ENCODE measurements at regions not wholly inside any gene's neighbourhood (a gene's known extent, or its start where the extent isn't known, plus 50 kb on each side); places are given as distances from the start of the nearest gene placed in this dataset.
A peak's percentile ranks its signal among the peaks of the same experiment; 100 is the strongest.

GRCh38 chr2:60634438-60634837 lies 81.0 kb upstream of the BCL11A start:
- no peak overlapping the region for H3K27ac Mint-ChIP-seq
- ATAC-seq (ENCODE audit: low read depth), result no peak
- H3K36me3 Mint-ChIP-seq, result no peaks in the 10 kb centered on the region

GRCh38 chr2:60641811-60642788 lies 88.6 kb upstream of the BCL11A start:
- H3K4me3 Mint-ChIP-seq, result no peak overlapping the region
- no peak overlapping the region for H3K27ac Mint-ChIP-seq
- H3K4me1 Mint-ChIP-seq, result peaks cover 26% of the 10 kb centered on the region
- H3K9me3 Mint-ChIP-seq, result no peaks in the 10 kb centered on the region
- H3K36me3 Mint-ChIP-seq, result no peaks in the 10 kb centered on the region
- ATAC-seq (ENCODE audit: low read depth) (peak; percentile 73), DNase-seq (ENCODE audit: low spot score in 2 of 2) (peak; percentile 20 to 28)
- peaks cover 5% of the 10 kb centered on the region for H3K27me3 Mint-ChIP-seq

More at GRCh38 chr2:60634438-60634837, 81.0 kb upstream of the BCL11A start:
- DNase-seq (ENCODE audit: low spot score in 2 of 2), result no peak
- no peaks in the 10 kb centered on the region for H3K9me3 Mint-ChIP-seq
- no peak overlapping the region for H3K4me3 Mint-ChIP-seq
- peaks cover 12% of the 10 kb centered on the region for H3K27me3 Mint-ChIP-seq
- no peaks in the 10 kb centered on the region for H3K4me1 Mint-ChIP-seq

GRCh38 chr2:60643747-60644146 lies 90.3 kb upstream of the BCL11A start:
- H3K4me3 Mint-ChIP-seq, result no peak overlapping the region
- no peak for DNase-seq (ENCODE audit: low spot score in 2 of 2)
- peaks cover 26% of the 10 kb centered on the region for H3K4me1 Mint-ChIP-seq
- no peak overlapping the region for H3K27ac Mint-ChIP-seq
- peaks cover 2% of the 10 kb centered on the region for H3K27me3 Mint-ChIP-seq
- no peaks in the 10 kb centered on the region for H3K36me3 Mint-ChIP-seq
- H3K9me3 Mint-ChIP-seq, result no peaks in the 10 kb centered on the region
- no peak for ATAC-seq (ENCODE audit: low read depth)

GRCh38 chr2:60644951-60645350 lies 91.5 kb upstream of the BCL11A start:
- Mint-ChIP-seq H3K36me3 (no peaks in the 10 kb centered on the region), H3K4me1 (peaks cover 26% of the 10 kb centered on the region), H3K4me3 (peak overlapping the region; percentile 3), H3K9me3 (no peaks in the 10 kb centered on the region), H3K27ac (peak overlapping the region; percentile 67), H3K27me3 (peaks cover 2% of the 10 kb centered on the region)
- DNase-seq (ENCODE audit: low spot score in 2 of 2), result no peak
- no peak for ATAC-seq (ENCODE audit: low read depth)

- no peaks in the 10 kb centered on the region for H3K36me3 Mint-ChIP-seq
- no peak overlapping the region for H3K27ac Mint-ChIP-seq
- peaks cover 19% of the 10 kb centered on the region for H3K4me1 Mint-ChIP-seq
- H3K27me3 Mint-ChIP-seq, result no peaks in the 10 kb centered on the region
- H3K4me3 Mint-ChIP-seq, result no peak overlapping the region
- ATAC-seq (ENCODE audit: low read depth), result no peak
- no peak for DNase-seq (ENCODE audit: low spot score in 2 of 2)
- H3K9me3 Mint-ChIP-seq, result no peaks in the 10 kb centered on the region
Measured at GRCh38 chr2:60648191-60648590, 94.7 kb upstream of the BCL11A start.

GRCh38 chr2:60649721-60650120 lies 96.3 kb upstream of the BCL11A start:
- Mint-ChIP-seq H3K4me3 (no peak overlapping the region), H3K9me3 (no peaks in the 10 kb centered on the region), H3K4me1 (peaks cover 18% of the 10 kb centered on the region), H3K27ac (no peak overlapping the region), H3K27me3 (no peaks in the 10 kb centered on the region), H3K36me3 (no peaks in the 10 kb centered on the region)
- no peak for DNase-seq (ENCODE audit: low spot score in 2 of 2)
- no peak for ATAC-seq (ENCODE audit: low read depth)

GRCh38 chr2:60652832-60653340 lies 99.4 kb upstream of the BCL11A start:
- H3K9me3 Mint-ChIP-seq, result no peaks in the 10 kb centered on the region
- H3K27me3 Mint-ChIP-seq, result no peaks in the 10 kb centered on the region
- peaks cover 12% of the 10 kb centered on the region for H3K4me1 Mint-ChIP-seq
- H3K36me3 Mint-ChIP-seq, result no peaks in the 10 kb centered on the region
- no peak overlapping the region for H3K27ac Mint-ChIP-seq
- DNase-seq (ENCODE audit: low spot score in 2 of 2) (no peak), ATAC-seq (ENCODE audit: low read depth) (no peak)
- H3K4me3 Mint-ChIP-seq, result no peak overlapping the region

- peaks cover 2% of the 10 kb centered on the region for H3K9me3 Mint-ChIP-seq
- peaks cover 28% of the 10 kb centered on the region for H3K4me1 Mint-ChIP-seq
- DNase-seq (ENCODE audit: low spot score in 2 of 2) (no peak), ATAC-seq (ENCODE audit: low read depth) (no peak)
- peak overlapping the region; percentile 6 for H3K27ac Mint-ChIP-seq
- no peaks in the 10 kb centered on the region for H3K36me3 Mint-ChIP-seq
- H3K4me3 Mint-ChIP-seq, result no peak overlapping the region
- no peaks in the 10 kb centered on the region for H3K27me3 Mint-ChIP-seq
Measured at GRCh38 chr2:60657673-60658072, 98.4 kb upstream of the PAPOLG start.

- ATAC-seq (ENCODE audit: low read depth) (no peak), DNase-seq (ENCODE audit: low spot score in 2 of 2) (no peak)
- Mint-ChIP-seq H3K4me1 (peaks cover 33% of the 10 kb centered on the region), H3K36me3 (peaks cover 3% of the 10 kb centered on the region), H3K9me3 (peaks cover 2% of the 10 kb centered on the region), H3K27me3 (no peaks in the 10 kb centered on the region), H3K27ac (peak overlapping the region; percentile 49), H3K4me3 (no peak overlapping the region)
Measured at GRCh38 chr2:60659026-60659425, 97.0 kb upstream of the PAPOLG start.

- H3K4me3 Mint-ChIP-seq, result peak overlapping the region; percentile 71
- H3K4me1 Mint-ChIP-seq, result peaks cover 34% of the 10 kb centered on the region
- H3K36me3 Mint-ChIP-seq, result peaks cover 9% of the 10 kb centered on the region
- ATAC-seq (ENCODE audit: low read depth) (peak; percentile 81), DNase-seq (ENCODE audit: low spot score in 2 of 2) (no peak)
- no peaks in the 10 kb centered on the region for H3K27me3 Mint-ChIP-seq
- peak overlapping the region; percentile 91 for H3K27ac Mint-ChIP-seq
- peaks cover 2% of the 10 kb centered on the region for H3K9me3 Mint-ChIP-seq
Measured at GRCh38 chr2:60661073-60661738, 94.9 kb upstream of the PAPOLG start.

GRCh38 chr2:60662781-60663180 lies 93.3 kb upstream of the PAPOLG start:
- Mint-ChIP-seq H3K36me3 (peaks cover 9% of the 10 kb centered on the region), H3K4me3 (no peak overlapping the region), H3K4me1 (peaks cover 34% of the 10 kb centered on the region), H3K27me3 (no peaks in the 10 kb centered on the region), H3K9me3 (peaks cover 2% of the 10 kb centered on the region), H3K27ac (peak overlapping the region; percentile 91)
- ATAC-seq (ENCODE audit: low read depth) (no peak), DNase-seq (ENCODE audit: low spot score in 2 of 2) (no peak)

- Mint-ChIP-seq H3K4me3 (no peak overlapping the region), H3K36me3 (no peaks in the 10 kb centered on the region), H3K9me3 (no peaks in the 10 kb centered on the region), H3K27ac (no peak overlapping the region), H3K4me1 (peaks cover 5% of the 10 kb centered on the region), H3K27me3 (peaks cover 1% of the 10 kb centered on the region)
- DNase-seq (ENCODE audit: low spot score in 2 of 2) (no peak), ATAC-seq (ENCODE audit: low read depth) (no peak)
Measured at GRCh38 chr2:60671966-60672365, 84.1 kb upstream of the PAPOLG start.

GRCh38 chr2:60674524-60675165 lies 81.4 kb upstream of the PAPOLG start:
- ATAC-seq (ENCODE audit: low read depth), result peak; percentile 100
- Mint-ChIP-seq H3K9me3 (no peaks in the 10 kb centered on the region), H3K36me3 (no peaks in the 10 kb centered on the region), H3K27ac (no peak overlapping the region), H3K27me3 (peaks cover 5% of the 10 kb centered on the region), H3K4me3 (no peak overlapping the region), H3K4me1 (peaks cover 5% of the 10 kb centered on the region)
- DNase-seq (ENCODE audit: low spot score in 2 of 2), result peak; percentile 86 to 88

GRCh38 chr2:60675301-60675700 lies 80.8 kb upstream of the PAPOLG start:
- no peak for ATAC-seq (ENCODE audit: low read depth)

More at GRCh38 chr2:60675301-60675700, 80.8 kb upstream of the PAPOLG start:
- peaks cover 6% of the 10 kb centered on the region for H3K27me3 Mint-ChIP-seq
- no peak overlapping the region for H3K4me3 Mint-ChIP-seq
- H3K4me1 Mint-ChIP-seq, result peaks cover 5% of the 10 kb centered on the region
- no peak overlapping the region for H3K27ac Mint-ChIP-seq
- no peaks in the 10 kb centered on the region for H3K9me3 Mint-ChIP-seq
- no peaks in the 10 kb centered on the region for H3K36me3 Mint-ChIP-seq
- no peak for DNase-seq (ENCODE audit: low spot score in 2 of 2)

Measured in memory B cell (primary cell).